ENCODE measurements at regions not wholly inside any gene's neighbourhood (a gene's known extent, or its start where the extent isn't known, plus 50 kb on each side); places are given as distances from the start of the nearest gene placed in this dataset.

DNA sequence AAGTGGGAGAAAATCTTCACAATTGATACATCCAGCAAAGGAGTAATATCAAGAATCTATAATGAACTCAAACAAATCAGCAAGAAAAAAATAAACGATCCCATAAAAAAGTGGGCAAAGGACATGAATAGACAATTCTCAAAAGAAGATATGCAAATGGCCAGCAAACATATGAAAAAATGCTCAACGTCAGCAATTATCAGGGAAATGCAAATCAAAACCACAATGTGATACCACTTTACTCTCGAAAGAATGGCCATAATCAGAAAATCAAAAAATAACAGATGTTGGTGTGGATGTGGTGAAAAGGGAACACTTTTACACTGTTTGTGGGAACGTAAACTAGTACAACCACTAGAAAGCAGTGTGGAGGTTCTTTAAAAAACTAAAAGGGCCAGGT lies 114.3 kb upstream of the CCSER1 start:
- TF ChIP-seq POLR2A (IDR thresholded peaks at IDR 0.05; ENCODE audit: low read depth, low read length) = no peak
- TF ChIP-seq POLR2AphosphoS5 (IDR thresholded peaks at IDR 0.05; ENCODE audit: low read depth, low read length) = no peak
